Germinal center (tissue), 1 donor: ENCODE measurements at regions not wholly inside any gene's neighbourhood (a gene's known extent, or its start where the extent isn't known, plus 50 kb on each side); places are given as distances from the start of the nearest gene placed in this dataset.
A peak's percentile ranks its signal among the peaks of the same experiment; 100 is the strongest.

Experiments
- DNase-seq: peaks from one replicate; pipeline ENCODE4 v3.0.0; 2012; ENCODE audit warnings: mixed read lengths, low spot score

DNA sequence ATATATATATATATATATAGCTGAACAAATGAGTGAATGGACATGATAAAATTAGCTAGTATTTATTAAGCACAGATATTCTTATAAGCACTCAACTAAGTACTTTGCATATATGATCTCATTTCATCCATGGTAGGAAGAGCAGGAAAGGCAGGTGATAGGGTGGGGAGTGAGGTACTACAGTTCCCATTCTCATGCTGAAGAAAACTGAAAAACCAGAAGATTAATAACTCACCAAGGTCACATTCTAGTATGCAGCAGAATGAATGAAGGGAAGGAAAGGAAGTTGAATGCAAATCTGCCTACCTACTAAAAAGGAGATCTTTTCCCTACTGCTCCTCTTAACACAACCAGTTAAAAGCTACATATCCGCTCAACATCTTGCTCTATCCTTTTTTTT lies 298.1 kb upstream of the TMPO start:
- DNase-seq = no peak

DNA sequence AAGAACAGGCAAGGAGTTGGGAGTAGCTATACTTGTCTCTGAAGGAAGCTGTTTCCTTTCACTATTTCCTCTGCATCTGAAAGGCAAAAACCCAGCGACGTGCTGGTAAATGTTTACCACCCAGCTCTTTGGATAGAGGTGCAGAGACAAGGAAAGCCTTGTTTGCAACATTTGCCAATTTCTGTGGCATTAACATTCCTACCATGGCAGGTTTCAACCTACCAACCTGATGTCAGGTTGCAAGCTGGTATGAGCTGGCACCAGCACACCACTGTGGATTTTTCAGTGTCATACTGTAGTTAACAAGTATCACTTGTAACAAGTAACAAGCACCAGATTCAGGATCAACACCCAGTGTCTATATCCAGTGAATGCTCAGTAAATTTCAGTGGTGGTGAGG lies 294.8 kb upstream of the TMPO start:
- no peak for DNase-seq

DNA sequence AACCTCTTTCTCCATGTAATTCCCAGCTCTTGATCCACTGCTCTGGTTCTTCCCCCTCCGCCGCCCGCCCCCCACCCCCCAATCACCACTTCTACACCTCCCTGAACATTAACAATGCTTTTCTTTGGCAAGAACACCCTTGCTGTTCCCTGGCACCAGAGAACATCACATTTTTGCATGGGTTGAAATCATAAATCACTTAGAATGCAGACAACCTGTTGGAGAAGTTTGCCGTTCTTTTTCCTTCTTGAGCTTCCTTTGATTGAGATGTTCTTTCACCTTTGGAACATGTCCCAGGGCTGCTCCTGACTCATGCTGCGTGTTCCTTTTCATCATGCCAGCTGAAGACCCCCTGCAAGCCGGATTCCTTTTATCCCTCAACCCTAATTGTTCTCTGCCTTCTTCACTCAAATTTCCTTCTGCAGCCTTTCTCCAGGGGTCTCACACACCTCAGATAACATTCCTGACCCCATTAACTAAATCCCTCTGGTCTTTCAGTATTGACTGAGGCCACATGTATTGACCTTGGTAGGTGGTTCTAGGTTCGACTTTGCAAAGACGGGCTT lies 294.1 kb upstream of the TMPO start:
- no peak for DNase-seq

DNA sequence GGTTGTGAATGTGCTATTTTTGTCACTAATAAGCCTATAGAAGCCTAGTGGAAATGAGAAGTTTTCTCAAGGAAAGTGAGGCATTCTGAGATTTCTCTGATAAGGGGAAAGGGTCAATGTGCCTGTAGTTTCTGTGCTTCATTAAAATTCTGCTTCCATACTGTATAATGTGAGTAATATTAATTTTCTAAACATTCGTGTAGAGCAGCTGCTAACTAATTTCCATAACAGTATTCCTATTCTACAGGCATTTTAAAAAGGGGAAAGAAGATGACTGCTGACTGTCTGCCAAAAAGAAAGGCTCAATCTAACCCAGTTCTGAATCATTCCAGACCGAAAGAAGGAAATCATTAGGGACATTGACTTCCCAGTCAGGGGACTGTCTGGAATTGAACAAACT lies 293.3 kb upstream of the TMPO start:
- DNase-seq = no peak

DNA sequence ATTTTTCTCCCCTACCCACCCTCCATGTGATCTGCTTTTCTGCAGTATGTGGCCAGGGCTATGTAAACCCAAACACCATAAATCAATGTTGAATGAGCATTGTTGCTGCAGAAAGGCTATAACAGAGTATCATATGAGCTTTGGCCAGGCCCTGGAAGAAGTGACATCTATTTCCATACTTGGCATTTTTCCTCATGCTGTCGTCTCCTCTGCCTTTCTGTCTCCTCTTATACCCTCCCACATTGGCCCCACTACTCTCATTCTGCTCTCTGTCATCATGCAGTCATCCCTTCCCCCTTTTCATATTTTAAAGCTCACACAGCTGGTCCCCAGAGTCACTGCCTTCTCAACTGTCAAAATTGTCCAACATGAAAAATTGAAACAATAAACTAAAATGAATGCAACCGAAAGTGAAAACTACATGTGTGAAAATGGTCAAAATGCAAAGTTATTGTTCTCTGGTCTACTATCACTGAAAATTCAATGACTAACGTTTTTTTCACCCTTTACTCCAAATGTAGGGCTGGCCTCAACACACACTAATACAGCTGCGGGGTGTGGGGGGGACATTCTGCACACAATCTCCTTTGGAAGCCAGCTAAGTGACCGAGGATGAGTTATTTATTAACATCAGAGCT lies 290.7 kb upstream of the TMPO start:
- DNase-seq = no peak

DNA sequence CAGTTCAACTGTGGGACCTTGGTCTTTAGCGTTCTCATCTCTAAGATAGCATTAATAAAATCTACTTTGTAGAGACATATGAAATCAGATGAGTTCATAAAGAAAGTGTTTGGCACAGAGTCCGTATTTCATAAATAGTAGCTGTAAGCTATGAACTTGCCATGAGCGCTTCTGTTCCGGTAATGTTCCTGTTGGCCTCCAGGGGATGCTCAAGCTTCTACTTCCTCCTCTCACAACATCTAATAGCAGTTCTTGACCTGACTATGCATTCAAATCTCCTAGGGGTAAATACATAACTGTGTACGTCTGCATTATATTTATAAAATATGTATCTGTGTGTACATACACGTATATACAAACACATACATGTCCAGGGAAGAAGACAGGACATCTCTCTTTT lies 288.2 kb upstream of the TMPO start:
- no peak for DNase-seq

DNA sequence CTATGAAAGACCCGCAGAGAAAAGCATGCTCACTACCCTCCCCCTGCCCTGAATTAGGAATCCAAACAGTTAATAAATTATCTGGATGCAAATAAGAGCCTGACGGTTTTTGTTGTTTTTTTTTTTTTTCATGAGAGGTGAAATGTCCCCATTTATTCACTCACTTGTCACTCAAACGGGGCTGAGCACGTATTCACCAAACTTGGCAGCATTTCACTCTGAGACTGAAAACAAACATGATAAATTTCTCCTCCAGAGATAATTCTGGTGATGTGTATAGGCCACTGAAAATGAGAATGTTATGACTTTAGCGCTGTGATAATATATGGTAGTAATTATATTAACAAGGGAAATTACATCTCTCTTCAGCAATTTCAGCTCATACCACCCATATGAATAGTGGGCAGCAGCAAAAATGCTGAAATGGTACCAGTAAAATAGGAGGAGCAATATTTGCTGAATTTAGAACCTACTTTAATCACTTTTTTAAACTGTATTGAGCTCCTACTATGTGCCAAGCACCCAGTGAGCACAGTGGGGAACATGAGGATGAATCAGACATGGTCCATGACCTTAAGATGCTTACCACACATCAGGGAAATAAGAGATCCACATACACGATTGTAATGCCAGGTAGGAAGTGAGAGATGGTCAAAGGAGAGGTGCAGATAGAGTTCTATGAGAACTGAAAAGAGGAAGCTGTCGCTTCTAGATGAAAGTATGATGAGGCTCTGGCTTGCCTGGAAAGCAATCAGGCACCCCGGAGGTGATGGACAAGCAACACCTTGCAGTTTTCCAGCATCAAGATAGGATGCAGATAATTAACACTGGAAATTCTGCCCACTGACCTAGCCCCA lies 286.5 kb upstream of the TMPO start:
- DNase-seq = no peak

DNA sequence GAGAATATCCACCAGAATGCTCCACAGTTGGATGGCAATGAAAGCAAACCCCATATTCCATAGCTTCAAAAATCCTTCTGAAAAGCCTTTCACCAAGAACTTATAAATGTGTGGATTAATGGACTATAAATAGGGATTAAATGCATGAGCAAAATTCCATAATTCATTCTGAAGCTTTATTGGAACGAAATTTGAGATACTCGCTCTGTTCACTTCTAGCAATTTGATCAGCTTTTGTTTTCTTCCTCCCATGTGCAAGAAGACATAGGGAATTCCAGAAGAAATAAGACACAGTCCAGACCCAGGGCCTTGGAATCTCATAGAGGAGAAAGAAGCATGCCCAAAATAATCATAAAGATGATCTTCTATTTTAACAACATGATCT lies 285.9 kb upstream of the TMPO start:
- no peak for DNase-seq

DNA sequence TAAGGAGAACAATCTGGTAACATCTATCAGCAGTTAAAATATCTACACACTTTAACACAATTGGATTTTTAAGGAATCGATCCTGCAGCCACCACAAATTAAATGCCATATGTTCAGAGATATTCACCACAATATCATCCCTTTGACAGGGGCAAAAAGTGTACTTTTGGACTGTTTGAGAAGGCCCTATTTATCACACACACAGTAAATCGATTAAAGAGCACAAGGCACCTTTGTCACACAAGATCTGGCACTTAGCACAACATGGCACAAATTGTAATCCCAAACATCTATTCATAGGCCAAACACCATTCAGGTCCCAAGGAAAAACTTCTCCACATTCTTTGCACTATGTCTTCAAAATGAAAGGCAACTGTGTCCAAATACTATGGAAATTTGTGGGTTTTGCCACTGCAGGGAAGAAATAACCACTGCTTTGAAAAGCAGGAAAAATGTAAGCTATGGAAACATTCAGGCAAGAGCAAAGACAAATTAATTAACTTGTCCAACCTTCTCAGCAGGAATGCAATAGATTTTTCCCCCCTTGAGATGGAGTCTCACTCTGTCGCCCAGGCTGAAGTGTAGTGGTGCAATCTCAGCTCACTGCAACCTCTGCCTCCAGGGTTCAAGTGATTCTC lies 282.5 kb upstream of the TMPO start:
- no peak for DNase-seq

DNA sequence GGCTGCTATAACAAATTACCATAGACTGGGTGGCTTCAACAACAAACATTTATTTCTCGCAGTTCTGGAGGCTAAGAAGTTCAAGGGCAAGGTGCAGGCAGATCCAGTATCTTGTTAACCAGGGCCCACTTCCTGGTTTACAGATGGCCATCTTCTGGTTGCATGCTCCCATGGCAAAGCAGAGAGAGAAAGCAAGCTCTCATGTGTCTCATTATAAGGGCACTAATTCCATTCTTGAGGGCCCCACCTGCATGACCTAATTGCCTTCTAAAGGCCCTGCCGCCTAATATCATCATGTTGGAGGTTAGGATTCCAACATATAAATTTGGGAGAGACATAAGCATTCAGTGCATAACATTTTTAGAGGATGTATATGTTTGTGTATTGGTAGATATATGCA lies 280.1 kb upstream of the TMPO start:
- no peak for DNase-seq

DNA sequence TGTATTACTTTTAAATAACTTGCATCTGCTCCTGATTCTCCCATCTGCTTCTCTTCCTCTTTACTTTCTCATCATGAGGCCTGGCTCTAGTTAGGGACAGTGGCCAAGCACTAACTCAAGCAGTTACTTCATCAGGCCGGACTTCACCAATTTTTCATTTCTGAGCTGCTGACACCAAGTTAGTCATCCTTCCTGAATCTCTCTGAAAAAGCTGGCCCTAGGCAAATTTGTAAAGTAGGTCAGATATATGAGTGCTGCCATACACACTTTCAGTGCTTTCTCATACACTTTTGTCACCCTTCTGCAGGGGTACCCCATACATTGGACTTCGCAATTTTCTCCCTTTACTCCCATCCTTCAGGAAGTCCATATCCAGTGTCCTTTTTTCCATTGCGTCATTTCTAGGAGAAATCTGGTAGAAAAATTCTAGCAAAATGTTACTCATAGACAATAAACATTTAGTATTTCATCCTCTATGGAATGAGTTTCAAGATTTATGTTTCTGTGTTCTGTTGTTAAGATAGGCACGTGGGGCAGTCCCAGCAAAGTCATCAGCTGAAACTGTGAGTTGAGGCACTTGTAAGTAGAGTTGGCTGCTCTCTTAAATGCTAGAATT lies 276.8 kb upstream of the TMPO start:
- DNase-seq = no peak

DNA sequence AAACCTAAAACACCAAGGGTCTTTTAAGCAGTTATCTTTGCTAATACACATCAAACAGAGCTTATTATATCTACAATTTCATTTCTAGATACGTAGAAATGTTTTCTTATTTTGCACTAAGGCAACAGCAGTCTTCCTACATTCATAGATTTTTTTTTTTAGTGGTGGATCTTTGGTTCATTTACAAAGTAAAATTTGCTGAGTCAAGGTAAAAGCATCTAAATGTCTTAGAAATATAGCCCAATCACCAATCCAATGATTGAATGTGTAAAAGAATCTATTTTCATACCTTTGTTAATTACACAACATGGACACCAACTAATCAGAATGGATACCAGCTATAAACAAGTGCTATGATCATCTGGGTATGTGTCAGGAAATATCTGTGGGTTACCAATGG lies 272.2 kb upstream of the TMPO start:
- DNase-seq = no peak

DNA sequence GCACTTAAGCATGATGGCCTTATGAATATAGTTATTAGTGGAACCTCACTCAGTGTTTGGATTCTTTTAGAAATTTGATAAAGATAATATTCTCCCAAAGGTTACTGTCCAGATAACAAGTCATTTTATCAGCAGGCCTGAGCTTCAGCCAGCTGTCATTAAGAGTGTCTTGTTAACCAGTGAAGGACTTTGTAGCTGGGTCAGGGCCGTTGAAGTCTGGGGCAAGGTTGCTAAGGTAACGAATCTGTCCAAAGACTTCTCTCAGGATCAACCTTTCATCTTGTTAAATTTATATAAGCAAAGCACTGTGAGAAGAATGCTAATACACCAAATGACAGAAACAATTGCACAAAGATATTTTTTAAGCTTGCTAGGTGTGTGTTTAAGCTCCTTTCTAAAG lies 271.3 kb upstream of the TMPO start:
- DNase-seq = no peak

DNA sequence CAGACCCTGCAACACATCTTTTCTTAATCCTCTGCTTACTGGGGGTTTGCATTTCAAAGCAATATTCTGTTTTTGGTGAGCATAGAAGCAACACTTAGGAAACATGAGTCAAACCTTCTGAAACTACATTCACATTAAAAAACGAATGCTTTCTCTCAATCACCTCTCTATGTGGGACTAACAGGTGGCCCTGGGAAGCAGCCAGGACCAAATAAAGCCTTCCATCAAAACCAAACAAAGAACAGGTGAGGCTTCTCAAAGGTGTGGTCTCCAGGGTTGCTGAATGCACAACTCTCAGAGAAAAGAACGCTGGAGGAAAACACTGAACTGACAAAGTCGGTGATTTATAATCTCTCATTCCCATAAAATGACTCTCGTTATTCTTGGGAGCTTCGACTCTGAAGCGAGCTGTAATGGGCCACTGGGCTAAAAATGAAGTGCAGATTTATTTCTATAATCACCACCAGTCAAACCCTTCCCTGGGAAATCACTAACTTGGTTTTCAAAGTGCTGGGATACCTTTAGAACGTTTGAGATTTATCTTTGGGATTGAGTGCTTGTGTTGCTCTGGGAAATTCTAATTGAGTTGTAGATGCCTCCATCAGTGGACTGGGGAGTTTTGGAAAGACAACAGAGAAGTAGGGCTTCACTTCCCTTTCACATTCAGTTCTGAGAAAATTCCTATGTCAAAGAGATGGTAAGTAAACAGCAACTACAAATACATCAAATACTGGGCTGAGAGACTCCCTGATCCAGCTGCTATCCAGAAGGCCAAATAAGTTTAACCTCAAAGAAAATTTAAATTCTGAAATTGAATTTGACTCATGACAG lies 262.0 kb upstream of the TMPO start:
- no peak for DNase-seq

DNA sequence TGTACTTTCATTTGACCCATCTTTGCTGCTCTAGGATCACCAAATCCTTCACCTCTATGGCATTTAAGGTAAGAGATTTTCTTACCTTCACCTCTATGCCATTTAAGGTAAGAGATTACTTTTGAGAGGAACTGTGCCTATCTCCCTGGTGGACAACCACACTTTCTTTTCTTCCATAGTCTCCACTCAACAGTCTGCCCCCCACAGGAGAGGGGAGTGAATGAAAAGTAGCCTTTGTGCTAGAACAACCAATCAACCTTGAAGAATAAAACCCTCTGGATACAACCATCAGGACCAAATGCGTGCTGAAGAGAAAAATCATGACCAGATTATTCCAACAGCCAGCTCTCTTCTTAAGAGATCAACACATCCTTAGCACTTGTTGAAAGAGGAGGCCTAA lies 258.6 kb upstream of the TMPO start:
- DNase-seq = no peak

DNA sequence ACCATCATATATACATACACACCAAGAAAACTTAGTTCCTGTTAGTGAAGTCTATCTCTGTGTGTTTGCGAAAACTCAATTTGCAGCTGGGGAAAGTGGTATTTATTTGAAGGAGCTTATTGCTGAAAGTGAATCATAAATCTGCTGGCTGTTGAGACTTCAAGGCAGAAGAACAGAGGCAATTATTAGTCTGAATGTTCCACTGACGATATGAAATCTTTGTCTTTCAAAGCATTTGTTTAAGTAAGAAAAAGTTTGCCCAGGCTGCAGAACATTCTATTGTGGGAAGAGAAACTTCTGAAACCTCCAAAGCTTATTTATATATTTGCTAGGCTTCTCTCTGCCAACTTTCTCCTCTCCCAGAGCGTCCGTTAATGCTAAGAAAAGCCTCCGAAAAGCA lies 255.7 kb upstream of the TMPO start:
- DNase-seq = no peak

DNA sequence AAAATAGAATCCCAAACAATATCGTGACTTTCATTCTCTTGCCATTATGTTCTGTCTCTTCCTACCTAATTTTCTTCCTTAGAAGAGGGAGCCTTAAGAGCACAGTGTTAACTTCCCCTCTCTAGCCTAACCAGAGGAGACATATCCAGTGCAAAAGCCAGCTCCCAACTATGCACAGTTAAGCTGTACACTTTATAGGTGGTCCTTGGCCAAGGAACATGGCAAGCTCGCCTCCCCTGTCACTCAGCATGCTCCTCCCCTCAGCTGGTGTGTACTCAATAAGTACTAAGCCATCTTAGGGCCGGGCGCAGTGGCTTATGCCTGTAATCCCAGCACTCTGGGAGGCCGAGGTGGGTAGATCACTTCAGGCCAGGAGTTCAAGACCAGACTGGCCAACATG lies 255.1 kb upstream of the TMPO start:
- no peak for DNase-seq

DNA sequence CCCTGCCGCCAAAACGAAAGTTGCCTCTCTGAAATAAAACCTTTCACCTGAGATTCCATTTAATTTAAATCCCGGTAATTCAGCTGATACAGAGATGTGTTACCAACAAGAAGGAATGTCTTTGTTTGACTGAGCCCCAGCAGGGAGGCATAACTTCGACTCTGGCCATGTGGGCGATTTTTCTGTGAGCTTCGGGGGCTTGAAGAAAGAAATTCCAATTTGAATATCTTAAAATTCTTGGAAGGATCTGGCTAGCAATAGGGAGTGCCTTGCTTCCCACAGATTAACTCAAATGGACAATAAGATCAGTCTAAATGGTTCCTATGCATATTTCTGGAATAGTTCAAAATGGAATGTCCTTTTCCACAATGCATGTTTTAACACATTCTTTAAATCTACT lies 252.5 kb upstream of the TMPO start:
- no peak for DNase-seq

DNA sequence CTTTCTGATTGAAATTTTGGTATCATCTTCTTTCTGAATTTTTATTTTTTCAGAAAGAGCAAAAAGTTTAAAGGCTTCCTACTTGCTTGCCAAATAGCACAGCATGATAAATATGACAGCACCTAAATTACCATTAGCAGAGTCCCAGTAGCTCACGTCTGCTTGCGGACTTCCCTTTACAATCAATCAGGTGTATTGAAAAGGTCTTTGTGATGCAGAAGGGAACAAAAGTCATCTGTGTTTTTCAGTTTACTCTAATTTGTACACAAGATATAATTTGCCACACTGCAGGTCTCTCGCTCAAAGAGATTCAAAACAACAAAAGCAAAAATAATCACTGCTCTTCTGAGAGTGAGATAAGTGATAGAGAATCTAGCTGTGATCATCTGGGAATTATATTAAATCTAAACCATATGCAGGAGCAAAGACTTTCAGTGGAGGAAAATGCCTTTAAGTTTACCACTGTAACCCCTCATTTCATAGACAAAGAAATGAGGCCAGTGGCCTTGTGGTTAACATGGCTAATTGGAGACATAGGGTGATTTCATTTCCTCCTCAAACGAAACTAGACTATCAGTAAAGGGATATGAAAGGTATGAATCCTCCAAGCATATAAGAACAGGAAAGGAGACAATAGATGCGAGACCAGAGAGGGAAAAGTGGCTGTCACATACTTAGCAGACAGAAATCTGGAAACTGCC lies 240.8 kb upstream of the TMPO start:
- DNase-seq = peak; percentile 2

DNA sequence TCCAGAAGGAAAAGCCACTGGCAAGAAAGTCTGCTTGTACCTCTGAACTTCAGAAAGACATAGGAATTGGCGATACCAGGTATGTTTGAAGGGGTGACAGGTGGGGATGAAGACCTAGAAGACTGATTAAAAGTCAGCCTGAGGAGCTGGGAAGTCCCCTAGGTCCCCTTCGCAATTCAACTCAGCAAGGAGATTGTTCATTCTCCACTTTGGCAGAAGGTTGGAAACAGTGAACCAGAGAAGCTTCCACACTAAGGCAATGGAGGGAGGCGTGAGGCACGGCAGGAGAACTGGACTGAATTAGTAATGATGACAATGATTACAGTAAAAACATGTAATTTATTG lies 240.3 kb upstream of the TMPO start:
- no peak for DNase-seq

DNA sequence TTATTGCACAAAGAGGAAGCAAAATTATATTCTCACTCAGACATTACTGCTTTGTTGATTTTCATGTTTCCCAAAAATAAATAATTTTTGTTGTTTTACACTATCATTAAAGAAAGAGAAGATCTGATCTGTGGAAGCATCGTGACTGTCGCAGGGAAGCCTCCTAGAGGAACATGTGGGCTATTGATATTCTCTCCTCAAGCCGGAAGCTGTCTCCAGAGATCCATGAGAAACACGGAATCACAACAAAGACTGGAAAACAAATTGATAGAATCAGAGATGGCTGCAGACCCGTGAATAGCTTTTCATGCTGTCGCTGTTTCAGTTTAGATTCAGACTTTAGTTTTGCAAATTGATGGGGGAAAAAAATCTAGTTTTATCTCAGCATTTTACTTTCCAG lies 235.2 kb upstream of the TMPO start:
- DNase-seq = no peak
